ENCODE measurements at regions not wholly inside any gene's neighbourhood (a gene's known extent, or its start where the extent isn't known, plus 50 kb on each side); places are given as distances from the start of the nearest gene placed in this dataset.

- TF ChIP-seq ZNF654 (tag by site-specific recombination; IDR thresholded peaks at IDR 0.05; ENCODE audit: low read depth) (peak; percentile 57), ZSCAN30 (tag by site-specific recombination; IDR thresholded peaks at IDR 0.05) (0 out of 2 replicates have a peak, but pooled peaks have one; percentile 36), ZBTB8A (tag by site-specific recombination; IDR thresholded peaks at IDR 0.05) (peak; percentile 63)
Observed at GRCh38 chr1:181189691-181190363, 101.3 kb downstream of the IER5 start (continued).

GRCh38 chr1:181190364-181191035 is 102.0 kb downstream of the IER5 start:
- TF ChIP-seq, protein P1, sequence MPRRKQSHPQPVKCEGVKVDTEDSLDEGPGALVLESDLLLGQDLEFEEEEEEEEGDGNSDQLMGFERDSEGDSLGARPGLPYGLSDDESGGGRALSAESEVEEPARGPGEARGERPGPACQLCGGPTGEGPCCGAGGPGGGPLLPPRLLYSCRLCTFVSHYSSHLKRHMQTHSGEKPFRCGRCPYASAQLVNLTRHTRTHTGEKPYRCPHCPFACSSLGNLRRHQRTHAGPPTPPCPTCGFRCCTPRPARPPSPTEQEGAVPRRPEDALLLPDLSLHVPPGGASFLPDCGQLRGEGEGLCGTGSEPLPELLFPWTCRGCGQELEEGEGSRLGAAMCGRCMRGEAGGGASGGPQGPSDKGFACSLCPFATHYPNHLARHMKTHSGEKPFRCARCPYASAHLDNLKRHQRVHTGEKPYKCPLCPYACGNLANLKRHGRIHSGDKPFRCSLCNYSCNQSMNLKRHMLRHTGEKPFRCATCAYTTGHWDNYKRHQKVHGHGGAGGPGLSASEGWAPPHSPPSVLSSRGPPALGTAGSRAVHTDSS (tag by site-specific recombination; IDR thresholded peaks at IDR 0.05) = no peak
- TF ChIP-seq ZBTB1 (tag by site-specific recombination; IDR thresholded peaks at IDR 0.05) (no peak), BCL11A (tag by site-specific recombination; IDR thresholded peaks at IDR 0.05; ENCODE audit: low read depth) (no peak)
- no peak overlapping the region for H3K27ac ChIP-seq (ENCODE audit: extremely low read depth, low read depth, low read length)
- H3K9me3 ChIP-seq (ENCODE audit: control insufficient read depth, insufficient read depth, low read depth, low read length) = no peaks in the 10 kb centered on the region
- H3K4me3 ChIP-seq (ENCODE audit: low read depth, low read length) = no peak overlapping the region; the same call in 1 of the 2 replicates
- no peaks in the 10 kb centered on the region for H3K4me1 ChIP-seq (ENCODE audit: control insufficient read depth, insufficient read depth, low read length)
- H3K36me3 ChIP-seq (ENCODE audit: control insufficient read depth in 2 of 2, insufficient read depth in 1 of 2, low read length in 2 of 2) = no peaks in the 10 kb centered on the region
- ChIA-PET POLR2A (no interaction called here), CTCF (interaction anchor here (0.6 to 3.6 kb wide), 40 partner anchors 10 to 988 kb away, joined by 3 to 33 read pairs (median 4); partner anchors contain the start of gene ACBD6)

DNA sequence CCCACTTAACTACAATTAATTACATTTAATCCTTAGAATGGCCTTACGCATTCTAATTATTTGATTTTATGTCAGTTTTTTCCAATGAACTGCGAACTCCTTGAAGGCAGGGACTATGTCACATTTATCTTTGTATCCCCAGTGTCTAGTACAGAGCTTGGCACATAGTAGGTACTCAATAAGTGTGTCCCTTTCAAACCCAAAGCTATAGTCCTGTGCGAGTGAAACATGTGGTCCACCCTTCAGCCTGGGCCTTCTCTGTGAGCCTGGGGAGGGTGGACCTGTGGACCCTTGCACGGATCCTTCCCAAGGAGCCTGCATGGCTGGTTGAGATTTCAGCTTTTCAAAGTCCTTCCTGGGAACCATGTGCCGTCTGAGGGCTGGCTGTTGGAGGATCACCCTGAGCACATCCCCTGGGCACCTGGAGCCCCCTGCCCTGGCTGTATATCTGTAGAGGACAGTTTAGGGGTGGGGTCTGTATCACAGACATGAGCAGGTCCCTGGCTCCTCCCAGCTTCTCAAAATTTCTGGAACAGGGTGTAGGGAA is 103.1 kb downstream of the IER5 start:
- Histone ChIP-seq H3K36me3 (ENCODE audit: control insufficient read depth in 2 of 2, insufficient read depth in 1 of 2, low read length in 2 of 2) (no peaks in the 10 kb centered on the region), H3K27ac (ENCODE audit: extremely low read depth, low read depth, low read length) (no peak overlapping the region), H3K4me1 (ENCODE audit: control insufficient read depth, insufficient read depth, low read length) (no peaks in the 10 kb centered on the region), H3K4me3 (ENCODE audit: low read depth, low read length) (no peak overlapping the region), H3K9me3 (ENCODE audit: control insufficient read depth, insufficient read depth, low read depth, low read length) (no peaks in the 10 kb centered on the region)
- POLR2A ChIA-PET = no interaction called here
- CTCF ChIA-PET = interaction anchor here (0.5 to 3.6 kb wide), 11 partner anchors 11 to 866 kb away, joined by 3 to 18 read pairs (median 4); no protein-coding TSS in a partner anchor
- TF ChIP-seq IKZF3 (tag by site-specific recombination; IDR thresholded peaks at IDR 0.05) = no peak
- TF ChIP-seq ZNF174 (tag by site-specific recombination; IDR thresholded peaks at IDR 0.05) = no peak
- TF ChIP-seq, protein P2, sequence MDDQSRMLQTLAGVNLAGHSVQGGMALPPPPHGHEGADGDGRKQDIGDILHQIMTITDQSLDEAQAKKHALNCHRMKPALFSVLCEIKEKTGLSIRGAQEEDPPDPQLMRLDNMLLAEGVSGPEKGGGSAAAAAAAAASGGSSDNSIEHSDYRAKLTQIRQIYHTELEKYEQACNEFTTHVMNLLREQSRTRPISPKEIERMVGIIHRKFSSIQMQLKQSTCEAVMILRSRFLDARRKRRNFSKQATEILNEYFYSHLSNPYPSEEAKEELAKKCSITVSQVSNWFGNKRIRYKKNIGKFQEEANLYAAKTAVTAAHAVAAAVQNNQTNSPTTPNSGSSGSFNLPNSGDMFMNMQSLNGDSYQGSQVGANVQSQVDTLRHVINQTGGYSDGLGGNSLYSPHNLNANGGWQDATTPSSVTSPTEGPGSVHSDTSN (CRISPR knock-in tag; IDR thresholded peaks at IDR 0.05) = no peak
- TF ChIP-seq ZNF621 (tag by site-specific recombination; IDR thresholded peaks at IDR 0.05) = no peak
- no peak for TF ChIP-seq ZFP37 (tag by site-specific recombination; IDR thresholded peaks at IDR 0.05)
- TF ChIP-seq TCF7L2 (IDR thresholded peaks at IDR 0.05; ENCODE audit: borderline replicate concordance, low read depth, low read length) = no peak
- no peak for TF ChIP-seq ZIC2 (tag by site-specific recombination; IDR thresholded peaks at IDR 0.05)
- no peak for TF ChIP-seq ZNF394 (tag by site-specific recombination; IDR thresholded peaks at IDR 0.05; ENCODE audit: borderline replicate concordance)
- TF ChIP-seq ZSCAN30 (tag by site-specific recombination; IDR thresholded peaks at IDR 0.05) = no peak
- TF ChIP-seq ZXDB (tag by site-specific recombination; IDR thresholded peaks at IDR 0.05) = no peak
- TF ChIP-seq PRDM2 (tag by site-specific recombination; IDR thresholded peaks at IDR 0.05; ENCODE audit: borderline replicate concordance) = no peak
- TF ChIP-seq, protein P3, sequence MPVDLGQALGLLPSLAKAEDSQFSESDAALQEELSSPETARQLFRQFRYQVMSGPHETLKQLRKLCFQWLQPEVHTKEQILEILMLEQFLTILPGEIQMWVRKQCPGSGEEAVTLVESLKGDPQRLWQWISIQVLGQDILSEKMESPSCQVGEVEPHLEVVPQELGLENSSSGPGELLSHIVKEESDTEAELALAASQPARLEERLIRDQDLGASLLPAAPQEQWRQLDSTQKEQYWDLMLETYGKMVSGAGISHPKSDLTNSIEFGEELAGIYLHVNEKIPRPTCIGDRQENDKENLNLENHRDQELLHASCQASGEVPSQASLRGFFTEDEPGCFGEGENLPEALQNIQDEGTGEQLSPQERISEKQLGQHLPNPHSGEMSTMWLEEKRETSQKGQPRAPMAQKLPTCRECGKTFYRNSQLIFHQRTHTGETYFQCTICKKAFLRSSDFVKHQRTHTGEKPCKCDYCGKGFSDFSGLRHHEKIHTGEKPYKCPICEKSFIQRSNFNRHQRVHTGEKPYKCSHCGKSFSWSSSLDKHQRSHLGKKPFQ (tag by site-specific recombination; IDR thresholded peaks at IDR 0.05) = no peak
- TF ChIP-seq ZNF23 (tag by site-specific recombination; IDR thresholded peaks at IDR 0.05; ENCODE audit: borderline replicate concordance) = no peak
- no peak for TF ChIP-seq KLF10 (tag by site-specific recombination; IDR thresholded peaks at IDR 0.05)
- no peak for TF ChIP-seq ZNF19 (tag by site-specific recombination; IDR thresholded peaks at IDR 0.05; ENCODE audit: low read depth)
